ENCODE measurements at regions not wholly inside any gene's neighbourhood (a gene's known extent, or its start where the extent isn't known, plus 50 kb on each side); places are given as distances from the start of the nearest gene placed in this dataset.

GRCh38 chr6:163720460-163721235, 306.1 kb downstream of the QKI start:
- DNase-seq (ENCODE audit: low read depth in 3 of 3) = no peak

DNA sequence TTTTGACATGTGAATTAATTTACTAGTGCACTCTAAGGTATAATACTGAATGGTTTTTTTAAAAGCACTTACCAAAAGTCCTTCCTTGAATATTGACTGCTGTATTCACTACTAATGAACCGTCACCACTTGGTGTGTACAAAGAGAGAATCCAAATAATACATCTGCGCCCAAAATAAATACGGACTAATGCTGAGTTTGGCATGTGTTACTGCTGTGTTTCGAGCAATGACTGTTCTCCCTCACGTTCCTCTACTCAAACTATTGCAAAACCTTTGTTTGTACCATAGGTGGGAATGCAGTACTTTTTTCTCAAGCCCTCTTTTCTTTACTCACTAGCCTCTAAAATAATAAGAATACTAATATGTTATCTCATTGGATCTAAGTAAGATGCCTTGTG, 305.5 kb downstream of the QKI start:
- DNase-seq (ENCODE audit: low read depth in 3 of 3) = no peak

GRCh38 chr6:163719028-163719742, 304.7 kb downstream of the QKI start:
- no peak for DNase-seq (ENCODE audit: low read depth in 3 of 3)

GRCh38 chr6:163718537-163718936, 304.0 kb downstream of the QKI start:
- DNase-seq (ENCODE audit: low read depth in 3 of 3) = no peak

GRCh38 chr6:163717106-163717764, 302.7 kb downstream of the QKI start:
- DNase-seq (ENCODE audit: low read depth in 3 of 3) = no peak

- DNase-seq (ENCODE audit: low read depth in 3 of 3) = no peak
These were observed 302.2 kb downstream of the QKI start for GRCh38 chr6:163716690-163717089.

GRCh38 chr6:163715846-163716245, 301.3 kb downstream of the QKI start:
- DNase-seq (ENCODE audit: low read depth in 3 of 3) = no peak

- DNase-seq (ENCODE audit: low read depth in 3 of 3) = no peak
These were observed 299.7 kb downstream of the QKI start for GRCh38 chr6:163714179-163714578.

- no peak for DNase-seq (ENCODE audit: low read depth in 3 of 3)
These were observed 298.5 kb downstream of the QKI start for GRCh38 chr6:163712981-163713380.

DNA sequence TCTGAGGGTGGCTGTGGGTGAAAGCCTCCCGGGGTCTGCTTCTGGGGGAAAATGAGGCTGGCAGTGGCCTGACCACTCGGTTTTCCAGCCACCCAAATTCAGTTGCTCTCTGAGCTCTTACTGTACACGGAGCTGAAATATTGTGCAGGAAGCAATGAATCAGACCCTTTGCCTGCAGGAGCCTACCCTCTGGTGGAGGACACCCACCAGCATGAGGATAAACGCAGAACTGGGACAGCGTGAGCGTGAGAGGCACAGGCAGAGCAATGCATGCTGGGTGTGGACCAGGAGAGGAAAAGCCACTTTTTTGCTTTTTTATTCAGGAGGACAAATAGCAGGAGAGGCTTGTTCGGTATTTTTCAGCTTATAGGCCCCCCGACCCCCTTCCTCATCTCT, 298.0 kb downstream of the QKI start:
- no peak for DNase-seq (ENCODE audit: low read depth in 3 of 3)

GRCh38 chr6:163711615-163712565, 297.4 kb downstream of the QKI start:
- no peak for DNase-seq (ENCODE audit: low read depth in 3 of 3)

DNA sequence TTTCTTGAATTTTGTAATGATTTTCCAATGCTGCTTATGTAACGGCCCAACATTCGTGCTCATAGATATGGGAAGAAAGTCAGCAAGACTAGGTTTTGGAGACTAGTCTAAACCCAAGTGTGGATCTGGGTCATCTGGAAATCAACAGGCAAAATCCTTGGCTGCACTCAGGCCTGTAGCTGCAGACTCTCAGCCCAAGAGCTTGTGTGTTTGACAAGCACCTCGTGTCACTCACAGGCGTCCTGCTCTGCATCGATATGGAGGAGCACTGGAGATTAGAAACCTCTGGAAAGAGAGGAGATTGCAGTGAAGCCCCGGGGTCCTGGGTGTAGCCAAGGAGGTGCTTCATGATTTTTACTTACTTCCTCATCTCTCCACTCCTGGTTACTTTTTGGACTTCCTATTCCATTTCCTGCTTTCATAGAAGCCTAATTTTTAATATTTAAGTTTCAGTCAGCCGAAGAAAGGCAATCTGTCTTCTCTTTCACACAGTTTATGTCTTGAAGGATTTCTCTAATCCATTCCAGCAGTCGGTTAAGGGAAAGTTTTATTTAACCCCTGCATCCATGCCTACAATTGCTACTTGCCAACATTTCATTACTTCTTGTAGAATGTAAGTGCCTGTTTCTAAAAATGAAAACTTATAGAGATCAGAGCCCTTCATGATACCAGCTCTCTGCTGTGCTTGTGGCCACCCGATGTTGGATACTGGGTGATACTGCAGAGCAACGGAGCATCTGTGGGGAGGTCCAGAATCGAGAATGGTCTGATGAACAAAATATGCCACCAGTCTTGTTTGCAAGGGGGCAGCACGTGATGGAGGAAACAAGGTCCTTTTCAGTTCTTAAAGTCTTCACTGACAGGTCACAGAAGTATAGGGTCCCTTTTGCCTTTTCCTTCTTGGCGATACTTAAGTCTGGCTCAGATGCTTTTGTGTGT, 296.3 kb downstream of the QKI start:
- no peak for DNase-seq (ENCODE audit: low read depth in 3 of 3)

DNA sequence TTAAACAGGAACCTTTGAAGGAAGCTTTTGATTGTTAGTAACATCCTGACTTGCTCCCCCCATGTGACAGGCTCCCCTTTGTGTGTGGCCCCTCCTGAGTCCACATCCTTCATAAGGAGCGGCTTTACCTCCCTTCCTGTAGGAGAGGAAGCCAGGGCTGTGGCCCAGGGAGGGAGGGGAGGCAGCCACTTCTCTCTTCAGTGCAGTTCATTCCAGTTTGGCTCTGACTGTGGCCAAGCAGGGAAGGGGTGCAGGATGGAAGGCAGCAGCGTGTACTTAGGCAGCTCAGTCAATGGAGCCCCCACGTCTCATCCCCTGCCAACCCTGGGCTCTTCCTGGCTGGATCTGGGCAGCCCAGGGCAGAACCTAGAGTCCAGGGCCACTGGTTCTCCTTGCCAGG, 295.2 kb downstream of the QKI start:
- no peak for DNase-seq (ENCODE audit: low read depth in 3 of 3)

DNA sequence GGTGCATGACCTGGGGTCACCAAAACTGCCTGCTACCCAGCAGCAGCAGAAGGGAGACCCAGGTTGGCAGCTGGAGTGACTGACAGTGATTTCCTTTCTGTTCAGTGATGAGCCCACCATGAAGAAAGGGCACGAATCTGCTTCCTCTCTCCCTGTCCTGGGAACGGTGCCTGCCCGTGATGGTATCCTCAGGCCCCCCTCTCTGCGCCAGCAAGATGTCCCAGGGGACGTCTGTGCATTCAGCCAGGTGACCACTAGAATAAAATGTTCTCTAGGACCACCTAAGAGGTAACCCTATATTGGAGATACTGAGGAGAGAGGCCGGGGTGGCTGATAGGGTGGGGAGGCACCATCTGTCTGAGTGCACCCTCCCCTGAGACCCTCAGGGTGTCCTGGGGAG, 294.7 kb downstream of the QKI start:
- no peak for DNase-seq (ENCODE audit: low read depth in 3 of 3)

DNA sequence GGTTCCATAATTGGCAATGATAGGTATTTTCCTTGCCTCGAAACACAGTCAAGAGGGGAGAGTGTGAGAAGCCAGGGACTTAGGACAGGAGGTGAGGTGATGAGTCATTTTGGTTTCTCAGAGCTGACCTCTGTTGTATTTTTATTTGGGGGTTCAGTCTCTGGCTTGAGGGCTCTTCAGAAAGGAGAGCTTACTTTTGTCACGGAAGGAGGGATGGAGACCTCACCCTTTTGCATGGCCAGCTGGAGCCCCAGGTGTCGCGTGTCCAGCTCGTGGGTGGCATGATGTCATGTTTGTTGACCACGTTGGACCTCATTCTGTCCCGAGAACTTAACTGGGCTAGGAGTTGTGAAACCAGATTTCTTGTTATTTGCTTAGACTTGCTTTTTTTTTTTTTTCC, 293.9 kb downstream of the QKI start:
- DNase-seq (ENCODE audit: low read depth in 3 of 3) = no peak

DNA sequence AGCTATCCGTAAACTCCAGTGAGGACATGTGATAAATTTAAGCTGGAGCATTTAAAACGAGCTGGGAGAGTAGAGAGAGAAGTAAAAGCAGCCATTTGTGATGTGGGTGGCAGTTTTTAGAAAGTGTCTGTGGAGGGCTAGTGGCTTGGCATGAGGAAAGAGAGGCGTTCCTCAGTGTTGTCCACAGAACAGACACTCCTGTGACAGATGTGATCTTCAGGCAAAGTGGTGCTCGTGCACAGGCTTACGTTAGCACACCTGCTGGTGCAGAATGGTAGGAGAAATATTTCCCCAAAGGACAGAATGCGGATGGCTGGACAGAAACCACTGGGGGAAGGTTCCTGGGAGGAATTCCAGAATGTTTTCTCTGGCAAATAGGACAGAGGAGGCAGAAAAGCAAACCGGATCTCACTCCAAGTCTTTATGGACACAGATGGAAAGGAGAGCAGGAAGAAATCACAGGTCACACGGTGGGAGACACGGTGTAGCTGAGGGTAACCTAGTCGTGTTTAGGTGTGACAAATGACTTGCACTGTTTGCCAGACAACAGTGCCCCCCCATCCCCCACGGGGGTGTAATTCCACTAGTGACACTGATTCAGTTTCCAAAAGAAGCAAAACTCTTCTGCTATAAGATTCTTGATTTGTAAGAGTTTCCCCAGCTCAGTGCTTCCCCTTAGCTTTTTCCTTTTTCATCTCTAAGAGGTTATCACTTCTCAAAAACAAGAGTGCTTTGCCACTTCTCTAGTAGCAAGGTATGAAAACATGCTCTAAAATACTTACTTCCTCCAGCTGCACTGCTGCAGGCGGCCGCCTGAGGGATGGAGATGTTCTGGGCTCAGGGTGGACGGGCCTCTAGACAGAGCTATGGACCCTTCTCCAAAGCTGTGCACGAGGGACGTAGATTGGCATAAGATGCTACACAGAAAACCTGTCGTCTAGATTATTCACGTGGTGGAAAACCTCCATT, 293.2 kb downstream of the QKI start:
- no peak for DNase-seq (ENCODE audit: low read depth in 3 of 3)

- no peak for DNase-seq (ENCODE audit: low read depth in 3 of 3)
These were observed 292.1 kb downstream of the QKI start for GRCh38 chr6:163706500-163707087.

DNA sequence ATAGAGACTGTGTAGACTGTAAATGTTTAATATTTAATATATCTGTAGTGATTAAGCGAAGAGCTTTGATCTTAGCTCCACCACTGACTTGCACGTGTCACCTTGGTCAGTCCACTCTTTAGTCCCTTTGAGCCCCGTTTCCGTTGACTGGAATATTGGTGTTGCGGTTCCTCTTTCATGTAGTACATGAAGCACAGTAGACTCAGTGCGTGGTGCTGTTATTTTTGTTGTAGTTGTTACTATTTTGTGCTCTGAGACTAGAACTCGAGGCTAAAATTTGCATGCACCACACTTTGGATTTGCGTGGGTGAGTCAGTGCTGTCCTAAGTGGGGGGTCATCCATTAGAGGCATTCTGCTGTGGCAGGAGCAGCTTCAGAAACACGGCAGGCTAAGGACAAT, 291.4 kb downstream of the QKI start:
- DNase-seq (ENCODE audit: low read depth in 3 of 3) = no peak

DNA sequence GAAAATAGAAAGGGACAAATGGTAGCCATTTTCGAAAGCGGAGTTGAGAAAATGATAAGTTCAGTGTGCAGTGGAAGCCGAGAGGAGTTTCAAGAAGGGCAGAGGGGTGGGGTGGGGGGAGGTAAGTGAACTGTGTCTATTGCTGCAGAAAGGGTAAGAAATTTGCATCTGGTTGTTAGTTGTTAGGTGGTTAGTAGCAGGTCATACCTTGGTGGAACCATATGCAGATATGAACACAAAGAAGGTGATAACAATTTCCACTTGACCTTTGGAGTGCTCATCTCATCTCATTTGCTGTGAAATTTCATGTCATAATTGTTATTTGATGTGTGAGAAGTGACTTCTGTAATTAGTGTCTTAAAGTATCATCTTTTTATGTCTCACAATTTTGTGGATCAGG, 288.2 kb downstream of the QKI start:
- no peak for DNase-seq (ENCODE audit: low read depth in 3 of 3)
